Fibroblast of lung (primary cell): ENCODE measurements at regions not wholly inside any gene's neighbourhood (a gene's known extent, or its start where the extent isn't known, plus 50 kb on each side); places are given as distances from the start of the nearest gene placed in this dataset.

Source experiments
- EZH2 ChIP-seq: IDR thresholded peaks from 2 replicates; pipeline ENCODE4 v1.5.1; 2012; ENCODE audit warnings: low read length, control low read depth, mild to moderate bottlenecking; ENCODE audit errors: missing control alignments
- TF ChIP-seq, protein P1 (sequence below), 2 donors: IDR thresholded peaks in 1 of 2; conservative IDR thresholded peaks in 1 of 2; 1 replicate in 1 of 2; 2 replicates in 1 of 2; pipeline ENCODE4 v1.5.1; 2011 to 2012; ENCODE audit warnings: low read length in 2 of 2, control low read depth in 1 of 2, inconsistent platforms in 1 of 2, low read depth in 1 of 2, mild to moderate bottlenecking in 1 of 2

GRCh38 chr13:62847520-62847919 is 1431.9 kb upstream of the PCDH20 start:
- TF ChIP-seq, protein P1, sequence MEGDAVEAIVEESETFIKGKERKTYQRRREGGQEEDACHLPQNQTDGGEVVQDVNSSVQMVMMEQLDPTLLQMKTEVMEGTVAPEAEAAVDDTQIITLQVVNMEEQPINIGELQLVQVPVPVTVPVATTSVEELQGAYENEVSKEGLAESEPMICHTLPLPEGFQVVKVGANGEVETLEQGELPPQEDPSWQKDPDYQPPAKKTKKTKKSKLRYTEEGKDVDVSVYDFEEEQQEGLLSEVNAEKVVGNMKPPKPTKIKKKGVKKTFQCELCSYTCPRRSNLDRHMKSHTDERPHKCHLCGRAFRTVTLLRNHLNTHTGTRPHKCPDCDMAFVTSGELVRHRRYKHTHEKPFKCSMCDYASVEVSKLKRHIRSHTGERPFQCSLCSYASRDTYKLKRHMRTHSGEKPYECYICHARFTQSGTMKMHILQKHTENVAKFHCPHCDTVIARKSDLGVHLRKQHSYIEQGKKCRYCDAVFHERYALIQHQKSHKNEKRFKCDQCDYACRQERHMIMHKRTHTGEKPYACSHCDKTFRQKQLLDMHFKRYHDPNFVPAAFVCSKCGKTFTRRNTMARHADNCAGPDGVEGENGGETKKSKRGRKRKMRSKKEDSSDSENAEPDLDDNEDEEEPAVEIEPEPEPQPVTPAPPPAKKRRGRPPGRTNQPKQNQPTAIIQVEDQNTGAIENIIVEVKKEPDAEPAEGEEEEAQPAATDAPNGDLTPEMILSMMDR (conservative IDR thresholded peaks at IDR 0.05 in 1 of 2, IDR thresholded peaks at IDR 0.05 in 1 of 2; ENCODE audit: low read depth in 1 of 2, low read length in 2 of 2): no peak
- no peak for TF ChIP-seq EZH2
